B cell (primary cell): ENCODE measurements at regions not wholly inside any gene's neighbourhood (a gene's known extent, or its start where the extent isn't known, plus 50 kb on each side); places are given as distances from the start of the nearest gene placed in this dataset.

ENCODE experiments used
- ATAC-seq: fragments of 200-7000 bp; cut with Tn5 transposase; one replicate; pipeline ENCODE4 v1.10.0; 2021; ENCODE audit warnings: low read depth, mild to moderate bottlenecking, moderate number of reproducible peaks, moderate library complexity
- CTCF ChIA-PET: fragments of 350-600 bp; sonication (Branson Sonifier 250); formaldehyde crosslinking; loops from one replicate; lab custom pipeline; 2021; ENCODE audit warnings: antibody characterized with exemption, inconsistent platforms; lab: Charles Lee
- POLR2A ChIA-PET: fragments of 350-600 bp; sonication (Branson Sonifier 250); formaldehyde crosslinking; loops from one replicate; lab custom pipeline; 2021; ENCODE audit warnings: antibody characterized with exemption; lab: Charles Lee
- DNase-seq: peaks from one replicate; pipeline ENCODE4 v3.0.0; 2013
- H2AFZ ChIP-seq: 2 replicates; pipeline ENCODE4 v1.6.1; 2012; ENCODE audit warnings: mild to moderate bottlenecking, low read depth, low read length; ENCODE audit not compliant: insufficient read depth, poor library complexity, severe bottlenecking
- H3K27ac ChIP-seq, 2 donors: 1 replicate in 1 of 2; 2 replicates in 1 of 2; pipeline ENCODE4 v1.5.1; 2012 to 2013; ENCODE audit warnings: low read length in 2 of 2, mild to moderate bottlenecking in 2 of 2, moderate library complexity in 1 of 2
- H3K27me3 ChIP-seq, 4 experiments: fragments of 200-600 bp in 1 of 4; sonication (generic) in 1 of 4; replicated peaks in 1 of 4; 1 replicate in 2 of 4; 2 replicates in 2 of 4; pipeline versions ENCODE4 v1.6.1 to v1.7.0; 2013 to 2016; ENCODE audit warnings: low read length in 3 of 4, mild to moderate bottlenecking in 2 of 4, mixed read lengths in 1 of 4, moderate library complexity in 1 of 4; ENCODE audit not compliant: insufficient read depth in 4 of 4, control insufficient read depth in 3 of 4; ENCODE audit errors: control extremely low read depth in 1 of 4
- H3K36me3 ChIP-seq, 2 experiments: replicated peaks in 1 of 2; 1 replicate in 1 of 2; 2 replicates in 1 of 2; pipeline versions ENCODE4 v1.6.1 to v1.7.1; 2013; ENCODE audit warnings: low read length in 1 of 2; ENCODE audit not compliant: insufficient read depth in 2 of 2, control insufficient read depth in 1 of 2; ENCODE audit errors: control extremely low read depth in 1 of 2, extremely low read depth in 1 of 2
- H3K4me1 ChIP-seq, 2 donors: fragments of 200-600 bp in 1 of 2; sonication (generic) in 1 of 2; 1 replicate in 1 of 2; 2 replicates in 1 of 2; pipeline versions ENCODE4 v1.5.1 to v1.6.1; 2013 to 2017; ENCODE audit warnings: low read length in 2 of 2; ENCODE audit not compliant: control insufficient read depth in 2 of 2, insufficient read depth in 2 of 2
- H3K4me2 ChIP-seq: replicated peaks from 2 replicates; pipeline ENCODE3; 2012; ENCODE audit warnings: mild to moderate bottlenecking, low read depth, low read length; ENCODE audit not compliant: poor library complexity, severe bottlenecking
- H3K4me3 ChIP-seq, 5 experiments: fragments of 200-600 bp in 1 of 5; sonication (generic) in 1 of 5; 1 replicate in 3 of 5; 2 replicates in 2 of 5; pipeline versions ENCODE4 v1.5.1 to v1.7.0; 2011 to 2016; ENCODE audit warnings: low read length in 4 of 5, mild to moderate bottlenecking in 4 of 5, low read depth in 2 of 5, control low read depth in 1 of 5, moderate library complexity in 1 of 5; ENCODE audit not compliant: insufficient read depth in 1 of 5; ENCODE audit errors: control extremely low read depth in 1 of 5, extremely low read depth in 1 of 5
- H3K79me2 ChIP-seq: fragments of 200-600 bp; sonication (generic); one replicate; pipeline ENCODE4 v1.6.0; 2016; ENCODE audit warnings: low read length; ENCODE audit not compliant: control insufficient read depth, insufficient read depth
- H3K9ac ChIP-seq: fragments of 200-600 bp; sonication (generic); 2 replicates; pipeline ENCODE4 v1.6.1; 2017; ENCODE audit warnings: mild to moderate bottlenecking, low read length, moderate library complexity
- H3K9me3 ChIP-seq, 3 donors: one replicate each; pipeline versions ENCODE4 v1.6.1 to v1.7.1; 2013; ENCODE audit warnings: low read length in 2 of 3; ENCODE audit not compliant: control insufficient read depth in 2 of 3, insufficient read depth in 1 of 3; ENCODE audit errors: control extremely low read depth in 1 of 3
- H4K20me1 ChIP-seq: 2 replicates; pipeline ENCODE4 v1.6.0; 2012; ENCODE audit warnings: mild to moderate bottlenecking, low read length; ENCODE audit not compliant: insufficient read depth, control insufficient read depth, poor library complexity, severe bottlenecking
- H3K27ac Mint-ChIP-seq: one replicate; pipeline ENCODE4 v1.8.0; 2021; ENCODE audit warnings: mixed read lengths
- H3K27me3 Mint-ChIP-seq: one replicate; pipeline ENCODE4 v1.8.0; 2021; ENCODE audit warnings: mixed read lengths
- H3K4me1 Mint-ChIP-seq: one replicate; pipeline ENCODE4 v1.8.0; 2021; ENCODE audit warnings: mixed read lengths
- H3K4me3 Mint-ChIP-seq: one replicate; pipeline ENCODE4 v1.8.0; 2021; ENCODE audit warnings: mixed read lengths
- H3K9me3 Mint-ChIP-seq: one replicate; pipeline ENCODE4 v1.8.0; 2022; ENCODE audit warnings: mixed read lengths; ENCODE audit not compliant: insufficient read depth
- CTCF ChIP-seq: fragments of 200-600 bp; IDR thresholded peaks from one replicate; pipeline ENCODE4 v1.8.0; 2022; ENCODE audit warnings: antibody characterized with exemption, mild to moderate bottlenecking
- EZH2 ChIP-seq: IDR thresholded peaks from 2 replicates; pipeline ENCODE4 v1.6.1; 2012; ENCODE audit warnings: borderline replicate concordance, low read depth, mild to moderate bottlenecking, moderate library complexity, low read length; ENCODE audit not compliant: insufficient read depth, poor library complexity, severe bottlenecking
- WGBS: methylation state at CpG from one replicate; pipeline ENCODE4 v1.1.5; 2013; ENCODE audit warnings: missing lambda C conversion rate; ENCODE audit not compliant: insufficient coverage; 5-methylcytosine and 5-hydroxymethylcytosine counted together
- intact Hi-C: fragments of 100-400 bp; cut with micrococcal nuclease; formaldehyde crosslinking; loops from one replicate; pipeline ENCODE4 v1.10.0; 2022

GRCh38 chr16:56125922-56126321 is 65.4 kb upstream of the GNAO1 start:
- peaks cover 39% of the 10 kb centered on the region for H3K27me3 Mint-ChIP-seq
- POLR2A ChIA-PET: no interaction called here

GRCh38 chr16:56122251-56122650 is 69.0 kb upstream of the GNAO1 start:
- DNase-seq (no peak), ATAC-seq (no peak)
- Histone ChIP-seq H4K20me1 (no peaks in the 10 kb centered on the region), H3K4me2 (no peak overlapping the region), H3K27ac (no peak overlapping the region), H3K9me3 (no peaks in the 10 kb centered on the region), H3K79me2 (no peaks in the 10 kb centered on the region), H3K27me3 (peaks cover 0 to 5% (median 2%) of the 10 kb centered on the region in 4 experiments), H3K4me1 (peaks cover 11 to 17% of the 10 kb centered on the region in 2 donors), H3K36me3 (no peaks in the 10 kb centered on the region), H3K9ac (no peak overlapping the region), H2AFZ (no peak overlapping the region), H3K4me3 (no peak overlapping the region)
- ChIA-PET POLR2A (no interaction called here), CTCF (interaction anchor here (1.0 kb wide), 1 partner anchor 81 kb away, joined by 4 read pairs; no protein-coding TSS in a partner anchor)
- intact Hi-C loops: no loop called here
- Mint-ChIP-seq H3K27me3 (peaks cover 15% of the 10 kb centered on the region), H3K9me3 (no peaks in the 10 kb centered on the region), H3K4me3 (no peak overlapping the region), H3K4me1 (peaks cover 24% of the 10 kb centered on the region), H3K27ac (no peak overlapping the region)
- TF ChIP-seq EZH2 (no peak), CTCF (no peak)
- WGBS: no CpG with 5 or more reads among the region's 2 CpGs

More at GRCh38 chr16:56125922-56126321, 65.4 kb upstream of the GNAO1 start:
- no peak overlapping the region for H2AFZ ChIP-seq
- H3K9me3 ChIP-seq: peaks cover 0 to 2% (median 0%) of the 10 kb centered on the region in 3 donors
- DNase-seq (no peak), ATAC-seq (no peak)
- H3K4me3 ChIP-seq: no peak overlapping the region
- 83% methylated on average over 1 of the region's 1 CpG for WGBS
- H3K36me3 ChIP-seq: no peaks in the 10 kb centered on the region
- CTCF ChIA-PET: no interaction called here
- no peak overlapping the region for H3K9ac ChIP-seq
- intact Hi-C loops: no loop called here
- Mint-ChIP-seq H3K4me1 (peaks cover 14% of the 10 kb centered on the region), H3K27ac (no peak overlapping the region), H3K9me3 (no peaks in the 10 kb centered on the region), H3K4me3 (no peak overlapping the region)
- no peak for TF ChIP-seq EZH2
- no peak for TF ChIP-seq CTCF
- no peaks in the 10 kb centered on the region for H4K20me1 ChIP-seq
- H3K79me2 ChIP-seq: no peaks in the 10 kb centered on the region
- H3K27me3 ChIP-seq: peaks cover 0 to 9% (median 4%) of the 10 kb centered on the region in 4 experiments
- peaks cover 9 to 10% of the 10 kb centered on the region in 2 donors for H3K4me1 ChIP-seq
- no peak overlapping the region for H3K27ac ChIP-seq
- no peak overlapping the region for H3K4me2 ChIP-seq
